GM23338 (cell line): ENCODE measurements at regions not wholly inside any gene's neighbourhood (a gene's known extent, or its start where the extent isn't known, plus 50 kb on each side); places are given as distances from the start of the nearest gene placed in this dataset.

Experiments
- ATAC-seq: fragments of 200-7000 bp; cut with Tn5 transposase; 3 replicates; pipeline ENCODE4 v1.9.1; 2020
- DNase-seq: peaks from one replicate; pipeline ENCODE4 v3.0.0-alpha.2; 2015; ENCODE audit warnings: low spot score
- H2AFZ ChIP-seq: fragments of 200-600 bp; sonication (generic); 2 replicates; pipeline ENCODE4 v1.8.0; 2016; ENCODE audit warnings: antibody characterized with exemption, mild to moderate bottlenecking, moderate library complexity
- H3F3A ChIP-seq: fragments of 200-600 bp; sonication (generic); replicated peaks from 2 replicates; pipeline ENCODE4 v1.8.0; 2017; ENCODE audit warnings: antibody characterized with exemption, mixed run types, low read depth
- H3K27ac ChIP-seq: fragments of 200-600 bp; sonication (generic); 2 replicates; pipeline ENCODE4 v1.6.1; 2016; ENCODE audit warnings: low read depth
- H3K27me3 ChIP-seq: fragments of 200-600 bp; sonication (generic); 2 replicates; pipeline ENCODE4 v1.8.0; 2016; ENCODE audit warnings: mild to moderate bottlenecking, mixed run types, moderate library complexity; ENCODE audit not compliant: insufficient read depth
- H3K36me3 ChIP-seq: fragments of 200-600 bp; sonication (generic); 2 replicates; pipeline ENCODE4 v1.8.0; 2016; ENCODE audit warnings: mild to moderate bottlenecking; ENCODE audit not compliant: insufficient read depth
- H3K4me1 ChIP-seq: fragments of 200-600 bp; sonication (generic); 2 replicates; pipeline ENCODE4 v1.8.0; 2016; ENCODE audit warnings: mild to moderate bottlenecking, moderate library complexity; ENCODE audit not compliant: insufficient read depth
- H3K4me2 ChIP-seq: fragments of 200-600 bp; sonication (generic); 2 replicates; pipeline ENCODE4 v1.7.1; 2017; ENCODE audit warnings: mixed run types
- H3K4me3 ChIP-seq: fragments of 200-600 bp; sonication (generic); 2 replicates; pipeline ENCODE4 v1.6.1; 2016; ENCODE audit warnings: mixed run types
- H3K79me2 ChIP-seq: fragments of 200-600 bp; sonication (generic); replicated peaks from 2 replicates; pipeline ENCODE4 v1.8.0; 2017; ENCODE audit warnings: mild to moderate bottlenecking; ENCODE audit not compliant: insufficient read depth
- H3K9me2 ChIP-seq: fragments of 200-600 bp; sonication (generic); 2 replicates; pipeline ENCODE4 v1.8.0; 2017; ENCODE audit not compliant: insufficient read depth
- H4K20me1 ChIP-seq: fragments of 200-600 bp; sonication (generic); replicated peaks from 2 replicates; pipeline ENCODE4 v1.8.0; 2017; ENCODE audit warnings: mild to moderate bottlenecking; ENCODE audit not compliant: insufficient read depth
- H3K27ac Mint-ChIP-seq: 2 replicates; pipeline ENCODE4 v1.8.0; 2020; ENCODE audit warnings: inconsistent platforms, mild to moderate bottlenecking, moderate library complexity, mixed read lengths
- H3K27me3 Mint-ChIP-seq: 3 replicates; pipeline ENCODE4 v1.8.0; 2022; ENCODE audit warnings: low read depth, mild to moderate bottlenecking, moderate library complexity, mixed read lengths, inconsistent platforms; ENCODE audit not compliant: insufficient read depth, poor library complexity
- H3K36me3 Mint-ChIP-seq: 3 replicates; pipeline ENCODE4 v1.8.0; 2021; ENCODE audit warnings: low read depth, mild to moderate bottlenecking, inconsistent platforms, moderate library complexity, mixed read lengths
- H3K4me1 Mint-ChIP-seq: 3 replicates; pipeline ENCODE4 v1.8.0; 2020; ENCODE audit warnings: mild to moderate bottlenecking, inconsistent platforms, mixed read lengths
- H3K4me3 Mint-ChIP-seq: 3 replicates; pipeline ENCODE4 v1.8.0; 2021; ENCODE audit warnings: moderate library complexity, mild to moderate bottlenecking, inconsistent platforms, mixed read lengths
- H3K9me3 Mint-ChIP-seq: 3 replicates; pipeline ENCODE4 v1.8.0; 2020; ENCODE audit warnings: moderate library complexity, mild to moderate bottlenecking, inconsistent platforms, mixed read lengths
- CREB1 ChIP-seq: fragments of 250-450 bp; sonication (Bioruptor Pico); IDR thresholded peaks from 2 replicates; pipeline ENCODE4 v1.5.0; 2020; ENCODE audit warnings: low read depth, mild to moderate bottlenecking, moderate library complexity
- CTCF ChIP-seq, 2 experiments: fragments of 200-600 bp in 1 of 2; sonication (generic) in 1 of 2; conservative IDR thresholded peaks; 2 replicates each; pipeline versions ENCODE4 v1.5.1 to v1.6.1; 2016 to 2017; ENCODE audit warnings: antibody characterized with exemption in 2 of 2, low read depth in 2 of 2, mild to moderate bottlenecking in 2 of 2, moderate library complexity in 1 of 2
- ETS1 ChIP-seq: IDR thresholded peaks from 2 replicates; pipeline ENCODE4 v1.6.1; 2016; ENCODE audit warnings: antibody characterized with exemption
- EZH2 ChIP-seq: fragments of 200-600 bp; sonication (generic); IDR thresholded peaks from one replicate; pipeline ENCODE4 v1.8.0; 2017; ENCODE audit warnings: antibody characterized with exemption, mild to moderate bottlenecking, low read depth; ENCODE audit not compliant: unreplicated experiment
- EZH2phosphoT487 ChIP-seq: fragments of 200-600 bp; sonication (generic); IDR thresholded peaks from one replicate; pipeline ENCODE4 v1.8.1; 2018; ENCODE audit warnings: antibody characterized with exemption; ENCODE audit not compliant: unreplicated experiment
- JUNB ChIP-seq: IDR thresholded peaks from one replicate; pipeline ENCODE4 v1.6.1; 2016; ENCODE audit warnings: antibody characterized with exemption; ENCODE audit not compliant: unreplicated experiment
- NANOG ChIP-seq: IDR thresholded peaks from 2 replicates; pipeline ENCODE4 v1.6.1; 2016; ENCODE audit warnings: antibody characterized with exemption, borderline replicate concordance
- POLR2AphosphoS5 ChIP-seq: IDR thresholded peaks from 2 replicates; pipeline ENCODE4 v1.6.1; 2016; ENCODE audit warnings: antibody characterized with exemption, low read depth
- STAT1 ChIP-seq: IDR thresholded peaks from one replicate; pipeline ENCODE4 v1.6.1; 2016; ENCODE audit warnings: antibody characterized with exemption; ENCODE audit not compliant: unreplicated experiment
- ZNF114 ChIP-seq: fragments of 250-450 bp; sonication (Bioruptor Pico); IDR thresholded peaks from 2 replicates; pipeline ENCODE4 v1.5.0; 2020; ENCODE audit warnings: mild to moderate bottlenecking, moderate library complexity
- ZNF331 ChIP-seq: fragments of 250-450 bp; sonication (Bioruptor Pico); IDR thresholded peaks from 2 replicates; pipeline ENCODE4 v1.5.0; 2020; ENCODE audit warnings: low read depth, mild to moderate bottlenecking, moderate library complexity
- ZNF462 ChIP-seq: fragments of 250-450 bp; sonication (Bioruptor Pico); IDR thresholded peaks from 2 replicates; pipeline ENCODE4 v1.5.0; 2020; ENCODE audit warnings: mild to moderate bottlenecking, moderate library complexity
- TF ChIP-seq, protein P1 (sequence below): IDR thresholded peaks from one replicate; pipeline ENCODE4 v1.6.1; 2018; ENCODE audit warnings: antibody characterized with exemption; ENCODE audit not compliant: unreplicated experiment

GRCh38 chrY:16480031-16480430, 1400.0 kb downstream of the CDY2B start:
- H3F3A ChIP-seq = no peaks in the 10 kb centered on the region
- DNase-seq (no peak), ATAC-seq (no peak)
- Mint-ChIP-seq H3K4me3 (no peak overlapping the region), H3K4me1 (peaks cover 3% of the 10 kb centered on the region; the same call in 1 of the 3 replicates), H3K9me3 (peaks cover 11% of the 10 kb centered on the region; the same call in 2 of the 3 replicates), H3K36me3 (no peaks in the 10 kb centered on the region), H3K27ac (no peak overlapping the region), H3K27me3 (no peaks in the 10 kb centered on the region)
- H3K79me2 ChIP-seq = no peaks in the 10 kb centered on the region
- H3K4me2 ChIP-seq = no peak overlapping the region
- no peaks in the 10 kb centered on the region for H3K27me3 ChIP-seq
- H3K36me3 ChIP-seq = no peaks in the 10 kb centered on the region
- no peak overlapping the region for H3K4me3 ChIP-seq
- H2AFZ ChIP-seq = no peak overlapping the region
- H3K4me1 ChIP-seq = no peaks in the 10 kb centered on the region
- H3K9me2 ChIP-seq = no peaks in the 10 kb centered on the region
- no peak overlapping the region for H3K27ac ChIP-seq
- H4K20me1 ChIP-seq = no peaks in the 10 kb centered on the region
- TF ChIP-seq STAT1 (no peak), ZNF462 (CRISPR knock-in tag) (no peak), NANOG (no peak), ZNF331 (no peak), CREB1 (no peak), CTCF (conservative IDR thresholded peaks at IDR 0.05; ENCODE audit: low read depth in 2 of 2) (no peak), JUNB (no peak), ZNF114 (CRISPR knock-in tag) (no peak), EZH2 (no peak), ETS1 (no peak), POLR2AphosphoS5 (no peak), EZH2phosphoT487 (no peak)
- TF ChIP-seq, protein P1, sequence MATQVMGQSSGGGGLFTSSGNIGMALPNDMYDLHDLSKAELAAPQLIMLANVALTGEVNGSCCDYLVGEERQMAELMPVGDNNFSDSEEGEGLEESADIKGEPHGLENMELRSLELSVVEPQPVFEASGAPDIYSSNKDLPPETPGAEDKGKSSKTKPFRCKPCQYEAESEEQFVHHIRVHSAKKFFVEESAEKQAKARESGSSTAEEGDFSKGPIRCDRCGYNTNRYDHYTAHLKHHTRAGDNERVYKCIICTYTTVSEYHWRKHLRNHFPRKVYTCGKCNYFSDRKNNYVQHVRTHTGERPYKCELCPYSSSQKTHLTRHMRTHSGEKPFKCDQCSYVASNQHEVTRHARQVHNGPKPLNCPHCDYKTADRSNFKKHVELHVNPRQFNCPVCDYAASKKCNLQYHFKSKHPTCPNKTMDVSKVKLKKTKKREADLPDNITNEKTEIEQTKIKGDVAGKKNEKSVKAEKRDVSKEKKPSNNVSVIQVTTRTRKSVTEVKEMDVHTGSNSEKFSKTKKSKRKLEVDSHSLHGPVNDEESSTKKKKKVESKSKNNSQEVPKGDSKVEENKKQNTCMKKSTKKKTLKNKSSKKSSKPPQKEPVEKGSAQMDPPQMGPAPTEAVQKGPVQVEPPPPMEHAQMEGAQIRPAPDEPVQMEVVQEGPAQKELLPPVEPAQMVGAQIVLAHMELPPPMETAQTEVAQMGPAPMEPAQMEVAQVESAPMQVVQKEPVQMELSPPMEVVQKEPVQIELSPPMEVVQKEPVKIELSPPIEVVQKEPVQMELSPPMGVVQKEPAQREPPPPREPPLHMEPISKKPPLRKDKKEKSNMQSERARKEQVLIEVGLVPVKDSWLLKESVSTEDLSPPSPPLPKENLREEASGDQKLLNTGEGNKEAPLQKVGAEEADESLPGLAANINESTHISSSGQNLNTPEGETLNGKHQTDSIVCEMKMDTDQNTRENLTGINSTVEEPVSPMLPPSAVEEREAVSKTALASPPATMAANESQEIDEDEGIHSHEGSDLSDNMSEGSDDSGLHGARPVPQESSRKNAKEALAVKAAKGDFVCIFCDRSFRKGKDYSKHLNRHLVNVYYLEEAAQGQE = no peak
